K562 (cell line): ENCODE measurements at regions not wholly inside any gene's neighbourhood (a gene's known extent, or its start where the extent isn't known, plus 50 kb on each side); places are given as distances from the start of the nearest gene placed in this dataset.

Experiments
- ATAC-seq: fragments of 200-7000 bp; cut with Tn5 transposase; 3 replicates; pipeline ENCODE4 v1.9.1; 2020; ENCODE audit warnings: moderate library complexity
- BruUV-seq: library from RNA; stranded (reverse); fragments of 400-500 nt; replicated peaks from 2 replicates; lab custom pipeline; 2021; lab: Mats Ljungman, UMichigan
- CTCF ChIA-PET: fragments of 300-600 bp; formaldehyde crosslinking; extraction: SDS; loops from one replicate; lab custom pipeline; 2021; ENCODE audit warnings: low intra/inter-chr PET ratio; lab: Yijun Ruan, JAX
- POLR2A ChIA-PET: fragments of 300-600, 350-650 bp; sonication (Branson Sonifier 250); formaldehyde crosslinking; extraction: SDS; loops from one replicate; lab custom pipeline; 2021; ENCODE audit warnings: antibody characterized with exemption, inconsistent platforms; lab: Yijun Ruan, JAX
- DNase-seq, 4 experiments: peaks; one replicate each; pipeline versions ENCODE4 v3.0.0 to v3.0.0-alpha.2; 2011 to 2018; ENCODE audit warnings: low spot score in 3 of 4, mixed read lengths in 3 of 4; ENCODE audit errors: extremely low read depth in 1 of 4
- FAIRE-seq: peaks from 2 replicates; lab custom pipeline; 2011; peaks lifted over from hg19 to GRCh38; lab: Jason Lieb, UNC
- H2AFZ ChIP-seq: 2 replicates; pipeline ENCODE4 v1.6.0; 2011; ENCODE audit warnings: low read depth, low read length, control low read depth, inconsistent platforms
- H3K27ac ChIP-seq: fragments of 200-600 bp; 3 replicates; pipeline ENCODE4 v1.8.0; 2011; ENCODE audit warnings: low read depth, mild to moderate bottlenecking, control low read depth, inconsistent platforms, low read length, moderate library complexity, mixed read lengths; ENCODE audit errors: extremely low read depth
- H3K27me3 ChIP-seq, 2 experiments: fragments of 300-600 bp in 1 of 2; 2 replicates in 1 of 2; 3 replicates in 1 of 2; pipeline versions ENCODE4 v1.6.0 to v1.8.0; 2011; ENCODE audit warnings: inconsistent platforms in 2 of 2, low read length in 2 of 2, mild to moderate bottlenecking in 1 of 2, mixed read lengths in 1 of 2, moderate library complexity in 1 of 2; ENCODE audit not compliant: control insufficient read depth in 2 of 2, insufficient read depth in 2 of 2
- H3K36me3 ChIP-seq: fragments of 300-600 bp; 3 replicates; pipeline ENCODE4 v1.8.0; 2011; ENCODE audit warnings: mild to moderate bottlenecking, low read length, inconsistent platforms; ENCODE audit not compliant: control insufficient read depth, insufficient read depth
- H3K4me1 ChIP-seq, 2 experiments: fragments of 200-600 bp in 1 of 2; replicated peaks in 1 of 2; 2 replicates in 1 of 2; 3 replicates in 1 of 2; pipeline versions ENCODE4 v1.5.1 to v1.8.0; 2011; ENCODE audit warnings: inconsistent platforms in 2 of 2, low read length in 2 of 2, mild to moderate bottlenecking in 1 of 2, mixed read lengths in 1 of 2, moderate library complexity in 1 of 2; ENCODE audit not compliant: control insufficient read depth in 2 of 2, insufficient read depth in 2 of 2
- H3K4me2 ChIP-seq: 2 replicates; pipeline ENCODE4 v1.6.1; 2011; ENCODE audit warnings: low read length, control low read depth, inconsistent platforms, mixed read lengths; ENCODE audit not compliant: insufficient read depth
- H3K4me3 ChIP-seq: fragments of 200-600 bp; sonication (generic), shearing (Covaris generic); 2 replicates; pipeline ENCODE4 v1.5.1; 2016; ENCODE audit warnings: control low read depth, inconsistent platforms
- H3K79me2 ChIP-seq: fragments of 200-600 bp; 3 replicates; pipeline ENCODE4 v1.8.0; 2011; ENCODE audit warnings: low read length, inconsistent platforms; ENCODE audit not compliant: control insufficient read depth, insufficient read depth
- H3K9ac ChIP-seq, 2 experiments: 2 replicates each; pipeline versions ENCODE4 v1.6.0 to v1.6.1; 2011; ENCODE audit warnings: low read depth in 2 of 2, low read length in 2 of 2, control low read depth in 1 of 2, inconsistent platforms in 1 of 2, mild to moderate bottlenecking in 1 of 2, mixed read lengths in 1 of 2; ENCODE audit not compliant: insufficient read depth in 1 of 2
- H3K9me1 ChIP-seq: one replicate; pipeline ENCODE4 v1.6.0; 2011; ENCODE audit warnings: inconsistent platforms, mild to moderate bottlenecking, low read length, moderate library complexity; ENCODE audit not compliant: control insufficient read depth, insufficient read depth
- H3K9me3 ChIP-seq: replicated peaks from 2 replicates; pipeline ENCODE4 v1.5.1; 2011; ENCODE audit warnings: low read depth, low read length, inconsistent platforms; ENCODE audit not compliant: control insufficient read depth, insufficient read depth
- H4K20me1 ChIP-seq: replicated peaks from 2 replicates; pipeline ENCODE4 v1.6.1; 2011; ENCODE audit warnings: low read length, inconsistent platforms, mixed read lengths; ENCODE audit not compliant: control insufficient read depth, insufficient read depth
- AFF4 ChIP-seq: sonication (generic); formaldehyde crosslinking; IDR thresholded peaks from 2 replicates; pipeline ENCODE4 v1.8.0; 2023; ENCODE audit warnings: mild to moderate bottlenecking, missing genetic modification reagents
- BMI1 ChIP-seq: fragments of 150-350 bp; IDR thresholded peaks from 2 replicates; pipeline ENCODE4 v1.6.1; 2014; ENCODE audit warnings: low read length
- CREB3 ChIP-seq: fragments of 450-650 bp; conservative IDR thresholded peaks from 2 replicates; pipeline ENCODE4 v1.6.1; 2016; ENCODE audit warnings: missing genetic modification characterization, low read depth, mild to moderate bottlenecking, missing compliant biosample characterization, moderate library complexity
- CREBBP ChIP-seq: IDR thresholded peaks from one replicate; pipeline ENCODE4 v1.6.1; 2012; ENCODE audit warnings: low read depth, mild to moderate bottlenecking, control low read depth, inconsistent platforms, low read length
- E2F1 ChIP-seq: sonication (generic); formaldehyde crosslinking; IDR thresholded peaks from 2 replicates; pipeline ENCODE4 v1.8.1; 2023; ENCODE audit warnings: mild to moderate bottlenecking, missing genetic modification reagents, moderate library complexity
- E2F4 ChIP-seq: sonication (generic); formaldehyde crosslinking; IDR thresholded peaks from 2 replicates; pipeline ENCODE4 v1.8.0; 2022; ENCODE audit warnings: mild to moderate bottlenecking, low read depth, missing genetic modification reagents
- PHF21A ChIP-seq: fragments of 450-650 bp; IDR thresholded peaks from 2 replicates; pipeline ENCODE4 v1.6.1; 2017; ENCODE audit warnings: low read depth, borderline replicate concordance
- RBFOX2 ChIP-seq: fragments of 200-400 bp; formaldehyde crosslinking; IDR thresholded peaks from 2 replicates; pipeline ENCODE4 v1.6.1; 2017; ENCODE audit warnings: low read depth, mild to moderate bottlenecking, low read length, moderate library complexity
- TEAD4 ChIP-seq, 2 experiments: sonication (generic) in 1 of 2; formaldehyde crosslinking in 1 of 2; IDR thresholded peaks; 2 replicates each; pipeline versions ENCODE4 v1.6.1 to v1.8.0; 2012 to 2022; ENCODE audit warnings: borderline replicate concordance in 1 of 2, inconsistent platforms in 1 of 2, low read length in 1 of 2, mild to moderate bottlenecking in 1 of 2, missing genetic modification reagents in 1 of 2
- ZBTB5 ChIP-seq: fragments of 450-650 bp; IDR thresholded peaks from 2 replicates; pipeline ENCODE4 v1.6.1; 2017; ENCODE audit warnings: antibody characterized with exemption
- ZNF124 ChIP-seq: sonication (generic); formaldehyde crosslinking; IDR thresholded peaks from 2 replicates; pipeline ENCODE4 v1.8.1; 2022; ENCODE audit warnings: missing genetic modification reagents
- ZNF717 ChIP-seq: fragments of 250-450 bp; sonication (Bioruptor Pico); IDR thresholded peaks from 2 replicates; pipeline ENCODE4 v1.5.0; 2021
- WGBS: fragments of 100-300 bp; shearing (Covaris generic); methylation state at CpG from one replicate; pipeline ENCODE4 v1.1.6; 2016; ENCODE audit warnings: low coverage, mixed read lengths; ENCODE audit not compliant: insufficient coverage; ENCODE audit errors: missing lambda C conversion rate; 5-methylcytosine and 5-hydroxymethylcytosine counted together
- in situ Hi-C: fragments of 300-500 bp; cut with MboI; formaldehyde crosslinking; loops from 4 replicates; pipeline ENCODE4 v1.15.0; 2018; ENCODE audit warnings: inconsistent platforms, mixed read lengths
- intact Hi-C: fragments of 100-400 bp; cut with micrococcal nuclease; formaldehyde crosslinking; loops from 2 replicates; pipeline ENCODE4 v1.14.2; 2022

GRCh38 chr21:35873441-35873840 is 186.9 kb downstream of the SETD4 start (continued):
- TF ChIP-seq TEAD4 (IDR thresholded peaks at IDR 0.05; ENCODE audit: low read length): no peak
- no peak for TF ChIP-seq TEAD4 (CRISPR knock-in tag; IDR thresholded peaks at IDR 0.05; ENCODE audit: borderline replicate concordance)
- no peak for TF ChIP-seq PHF21A
- TF ChIP-seq E2F1: no peak

GRCh38 chr21:35871906-35872305 is 188.4 kb downstream of the SETD4 start:
- no TSS peak for BruUV-seq
- no peaks in the 10 kb centered on the region for H3K27me3 ChIP-seq
- ChIA-PET CTCF (no interaction called here), POLR2A (no interaction called here)
- no peak for DNase-seq
- no peak overlapping the region for H3K4me2 ChIP-seq
- WGBS: 0% methylated on average over 2 of the region's 2 CpGs
- no peak overlapping the region for H2AFZ ChIP-seq
- no peak for ATAC-seq
- H3K27ac ChIP-seq: no peak overlapping the region
- in situ Hi-C loops: no loop called here
- intact Hi-C loops: no loop called here
- no peaks in the 10 kb centered on the region for H4K20me1 ChIP-seq
- no peak overlapping the region for H3K4me3 ChIP-seq
- no peaks in the 10 kb centered on the region for H3K79me2 ChIP-seq
- H3K36me3 ChIP-seq: no peaks in the 10 kb centered on the region
- no peak for FAIRE-seq
- no peaks in the 10 kb centered on the region for H3K9me1 ChIP-seq
- no peak overlapping the region for H3K9ac ChIP-seq
- H3K4me1 ChIP-seq: no peaks in the 10 kb centered on the region
- no peaks in the 10 kb centered on the region for H3K9me3 ChIP-seq
- TF ChIP-seq BMI1 (no peak), CREBBP (no peak), ZNF124 (no peak), AFF4 (CRISPR knock-in tag) (no peak), RBFOX2 (no peak), ZBTB5 (no peak), E2F4 (no peak), CREB3 (tag) (no peak), ZNF717 (CRISPR knock-in tag) (no peak)
